GM18498 (cell line): ENCODE measurements at regions not wholly inside any gene's neighbourhood (a gene's known extent, or its start where the extent isn't known, plus 50 kb on each side); places are given as distances from the start of the nearest gene placed in this dataset.
A peak's percentile ranks its signal among the peaks of the same experiment; 100 is the strongest.
"Not testable (repeated sequence)": the region's sequence is repeated elsewhere in the genome, so short reads cannot be mapped to it uniquely, and the experiment has no call there.

Experiments
- ATAC-seq: cut with Tn5 transposase; IDR thresholded peaks from one replicate; pipeline ENCODE4 v1.9.1; 2021; ENCODE audit warnings: mild to moderate bottlenecking, moderate library complexity; ENCODE audit not compliant: unreplicated experiment

GRCh38 chr6:97450087-97450486 lies 167.1 kb upstream of the MMS22L start:
- no peak for ATAC-seq

- no peak for ATAC-seq
Observed at GRCh38 chr6:97456070-97456469, 173.1 kb upstream of the MMS22L start.

DNA sequence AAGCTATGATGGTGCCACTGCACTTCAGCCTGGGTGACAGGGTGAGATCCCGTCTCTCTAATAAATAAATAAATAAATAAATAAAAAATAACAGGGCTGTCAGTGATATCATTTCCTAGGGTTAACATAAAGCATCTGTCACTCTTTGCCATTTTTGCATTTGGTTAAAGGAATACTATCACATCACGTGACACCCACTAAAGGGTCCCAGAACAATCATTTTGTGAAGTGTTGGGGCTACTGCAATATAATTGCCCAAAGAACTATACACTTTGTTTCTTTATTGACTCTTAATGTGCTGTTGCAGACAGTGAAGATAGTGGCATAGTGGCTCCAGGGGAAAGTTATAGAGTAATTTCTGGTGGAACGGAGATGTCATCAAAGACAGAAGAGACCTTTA lies 176.5 kb upstream of the MMS22L start:
- ATAC-seq, result no peak

- ATAC-seq, result no peak
Observed at GRCh38 chr6:97459986-97460385, 177.0 kb upstream of the MMS22L start.

DNA sequence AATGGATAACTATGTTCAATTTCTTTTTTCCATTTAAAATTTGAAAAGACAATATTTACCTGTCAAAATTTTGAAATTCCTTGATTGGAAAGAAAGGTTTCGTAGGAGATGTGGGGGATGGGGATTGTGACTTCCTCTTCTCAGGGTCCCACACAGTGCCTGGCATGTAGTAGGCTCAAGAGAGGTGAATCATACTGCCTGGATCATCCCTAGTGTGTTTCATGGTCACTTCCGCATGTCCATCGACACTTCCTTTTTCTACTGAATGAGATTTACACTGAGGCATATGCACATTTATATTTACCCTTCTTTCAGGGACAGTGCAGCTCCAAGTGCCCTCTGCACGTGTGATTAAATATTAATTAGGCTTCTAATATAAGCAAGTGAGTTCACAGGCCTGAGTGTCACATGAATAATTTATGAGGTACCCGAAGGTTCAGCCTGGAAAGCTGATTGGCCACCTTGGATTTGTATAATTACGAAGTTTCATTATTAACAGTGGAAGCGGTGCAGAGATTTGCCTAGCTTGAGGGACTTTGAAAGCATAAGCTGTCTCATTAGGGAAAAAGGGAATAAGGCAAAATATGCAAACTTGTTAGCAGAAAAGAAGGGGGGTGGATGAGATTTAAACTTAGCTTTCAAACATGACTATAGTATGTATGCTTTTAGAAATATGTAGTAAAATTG lies 177.5 kb upstream of the MMS22L start:
- no peak for ATAC-seq

DNA sequence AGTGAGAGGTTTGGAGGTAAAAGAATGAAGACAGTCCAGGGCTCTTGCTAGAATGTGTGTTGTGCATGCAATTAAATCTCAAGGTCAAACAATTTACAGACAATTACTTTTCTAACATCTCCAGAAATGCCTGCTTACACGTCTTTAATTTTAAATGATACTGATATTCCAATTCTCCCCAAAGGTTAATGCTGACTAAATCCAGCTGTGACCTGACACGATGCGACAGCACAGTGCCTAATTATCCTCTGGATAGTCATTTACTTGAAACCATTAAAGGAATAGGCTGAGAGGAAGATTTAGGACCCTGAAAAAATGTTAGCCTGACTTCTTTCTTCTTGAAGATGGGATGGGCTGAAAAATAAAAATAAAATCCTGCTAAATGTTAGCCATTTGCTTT lies 178.2 kb upstream of the MMS22L start:
- ATAC-seq, result no peak

GRCh38 chr6:97462031-97462430 lies 179.0 kb upstream of the MMS22L start:
- ATAC-seq, result no peak

DNA sequence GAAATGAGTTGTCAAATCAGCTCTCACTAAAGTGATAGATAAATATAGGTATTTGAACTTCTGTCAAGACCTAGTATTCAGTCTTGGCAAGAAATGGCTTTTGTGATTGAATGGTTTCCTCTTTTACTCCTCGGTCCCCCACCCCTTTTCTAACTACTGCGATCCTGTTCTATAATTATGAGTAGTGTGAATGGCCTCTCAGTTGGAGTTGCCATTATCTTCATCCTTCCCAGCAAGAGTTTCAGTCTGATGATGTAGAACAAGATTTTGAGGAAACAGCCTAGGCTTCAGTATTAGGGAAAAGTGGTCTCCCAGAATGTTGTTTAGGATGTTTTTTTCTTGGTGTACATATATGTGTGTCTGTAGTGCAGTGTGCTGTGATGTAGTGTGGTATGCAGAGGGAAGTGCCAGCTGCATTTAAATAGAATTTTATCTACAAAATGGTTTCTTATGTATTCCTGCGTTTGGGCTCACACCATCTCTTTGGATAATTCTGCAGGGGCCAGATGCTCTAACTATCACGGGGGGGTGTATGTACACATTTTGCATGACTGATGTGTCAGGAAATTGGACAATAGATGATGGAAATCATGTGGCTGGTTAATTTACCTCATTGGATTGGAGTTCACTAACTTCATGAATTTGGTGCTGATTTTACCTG lies 180.1 kb upstream of the MMS22L start:
- ATAC-seq, result no peak

- no peak for ATAC-seq
Observed at GRCh38 chr6:97465877-97466561, 183.0 kb upstream of the MMS22L start.

DNA sequence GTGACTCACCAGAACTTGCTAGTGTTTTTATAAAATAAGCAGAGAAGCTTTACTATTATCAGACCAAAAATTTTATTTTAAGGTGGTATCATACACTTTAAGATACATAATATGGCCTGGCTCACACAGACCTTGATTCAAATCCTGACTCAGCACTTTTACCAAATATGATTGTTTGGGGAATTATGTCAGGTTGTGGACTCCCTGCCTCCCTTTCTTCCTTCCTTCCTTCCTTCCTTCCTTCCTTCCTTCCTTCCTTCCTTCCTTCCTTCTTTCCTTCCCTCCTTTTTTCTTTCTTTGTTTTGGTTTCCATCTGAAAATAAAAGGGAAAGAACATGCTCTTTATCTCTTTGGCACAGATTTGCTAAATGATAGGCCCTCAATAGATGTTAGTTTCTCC lies 186.0 kb upstream of the MMS22L start:
- ATAC-seq, result no peak

- ATAC-seq, result no peak
Observed at GRCh38 chr6:97469451-97469850, 186.4 kb upstream of the MMS22L start.

DNA sequence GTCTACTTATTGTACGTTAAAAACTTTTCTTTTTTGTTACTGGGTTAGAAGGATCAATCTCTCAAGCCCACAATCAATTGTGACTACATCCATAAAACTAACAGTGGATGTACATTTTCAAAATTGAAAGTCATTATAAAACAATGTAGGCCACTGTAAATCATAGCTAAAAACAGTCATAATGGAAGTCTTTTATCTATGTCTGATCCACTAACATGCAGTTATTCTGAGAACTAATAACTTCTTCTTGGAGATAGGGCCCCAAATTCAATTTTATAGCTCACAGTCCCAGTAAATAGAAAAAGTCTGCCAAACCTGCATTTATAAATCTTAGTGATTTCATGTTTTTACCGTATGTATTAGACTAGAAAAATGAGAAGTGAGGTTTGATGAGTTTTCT lies 187.3 kb upstream of the MMS22L start:
- ATAC-seq, result no peak

DNA sequence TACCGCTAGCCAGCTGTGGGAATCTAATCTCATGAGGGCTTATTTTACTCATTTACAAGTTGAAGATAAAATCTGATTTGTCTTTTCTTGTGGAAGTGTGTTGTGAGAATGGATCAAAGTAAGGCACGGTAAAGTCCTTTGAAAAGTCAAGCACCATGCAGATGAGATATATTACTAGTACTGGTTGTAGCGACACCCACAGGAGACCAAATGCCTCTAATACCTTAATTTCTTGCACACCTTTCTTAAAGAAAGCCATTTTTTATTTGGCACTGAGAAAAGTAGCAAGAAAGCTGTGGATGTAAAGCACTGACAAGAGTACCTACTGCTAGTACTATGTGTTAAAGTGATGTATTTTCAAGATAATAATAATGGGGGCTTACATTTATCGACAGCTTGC lies 191.0 kb upstream of the MMS22L start:
- ATAC-seq, result no peak

DNA sequence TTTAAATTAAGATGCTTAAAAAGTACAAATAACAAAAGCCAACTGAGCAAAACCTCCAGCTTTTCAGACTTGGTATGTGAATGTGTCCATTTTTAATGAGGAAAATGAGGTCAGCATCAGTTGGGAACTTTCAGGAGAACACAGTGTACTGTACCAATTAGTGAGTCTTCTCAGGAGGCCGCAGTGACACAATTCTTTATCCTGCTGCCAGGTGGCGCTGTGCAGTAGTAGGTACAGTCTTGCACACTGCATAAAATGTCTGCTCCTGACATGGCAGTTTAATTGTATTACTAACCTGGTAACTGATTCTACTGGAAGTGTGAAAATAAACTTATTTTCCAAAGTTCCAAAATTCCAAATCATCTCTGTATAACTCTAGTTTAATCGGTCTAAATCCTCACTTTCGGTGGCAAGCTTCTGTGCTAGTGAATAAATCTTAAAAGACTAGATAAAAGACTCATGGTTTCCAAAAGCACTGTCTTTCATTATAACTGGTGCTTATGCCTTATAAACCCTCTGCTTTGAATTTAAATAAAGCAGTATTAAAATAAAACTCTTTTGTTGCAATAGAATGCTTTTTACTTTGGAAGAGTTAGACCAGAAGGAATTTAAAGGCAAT lies 214.8 kb upstream of the MMS22L start:
- ATAC-seq, result peak; percentile 98

DNA sequence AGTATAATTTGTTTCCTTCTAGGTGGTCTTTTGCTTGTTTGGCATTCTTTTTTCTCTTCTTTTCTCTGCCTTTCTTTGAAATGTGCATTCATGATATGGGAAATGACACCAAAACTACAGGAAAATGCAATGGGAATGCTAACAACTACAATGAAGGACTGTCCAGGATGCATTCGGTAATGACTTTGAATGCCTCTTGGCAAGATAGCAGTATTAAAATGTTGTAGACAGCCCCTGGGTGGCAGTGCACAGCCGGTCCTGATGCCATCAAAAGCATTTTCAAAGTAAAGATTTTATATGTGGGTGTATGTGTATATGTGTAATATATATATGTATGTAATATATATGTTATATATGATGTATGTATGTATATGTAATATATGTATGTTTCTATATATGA lies 218.8 kb upstream of the MMS22L start:
- no peak for ATAC-seq

DNA sequence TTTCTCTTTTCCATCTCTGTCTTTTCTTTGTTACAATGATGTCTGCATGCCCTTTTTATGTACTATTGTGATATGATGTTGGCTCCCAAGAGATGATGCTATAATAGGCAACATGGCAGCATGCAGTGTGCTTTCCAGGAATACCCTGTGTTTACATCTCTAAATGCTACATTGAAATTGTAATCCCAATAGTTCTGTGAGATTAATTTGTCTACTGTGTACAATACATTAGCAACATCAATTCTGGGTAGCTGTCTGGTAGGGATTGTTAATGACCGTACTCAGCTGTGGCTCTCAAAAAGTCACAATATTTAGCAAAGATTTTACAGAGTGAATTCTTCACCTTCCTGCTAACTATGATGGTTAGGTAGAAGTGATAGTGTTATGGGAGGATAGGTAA lies 225.6 kb upstream of the MMS22L start:
- ATAC-seq, result no peak

DNA sequence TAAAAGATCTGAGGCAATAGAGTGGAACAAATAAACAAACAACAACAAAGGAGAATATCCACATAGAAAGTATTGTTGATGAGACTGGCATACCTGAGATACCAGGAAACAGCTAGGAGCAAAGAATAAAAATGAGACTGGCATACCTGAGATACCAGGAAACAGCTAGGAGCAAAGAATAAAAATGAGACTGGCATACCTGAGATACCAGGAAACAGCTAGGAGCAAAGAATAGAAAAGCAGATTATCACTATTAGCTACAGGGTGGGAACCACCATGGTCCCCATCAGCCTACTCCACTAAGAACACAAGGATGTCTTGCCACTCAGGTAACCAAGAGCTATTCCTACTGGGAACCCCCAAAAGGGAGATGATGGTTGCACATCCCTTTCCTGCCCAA lies 230.2 kb upstream of the MMS22L start:
- not testable (repeated sequence) for ATAC-seq

- no peak for ATAC-seq
Observed at GRCh38 chr6:97524811-97525210, 241.8 kb upstream of the MMS22L start.

DNA sequence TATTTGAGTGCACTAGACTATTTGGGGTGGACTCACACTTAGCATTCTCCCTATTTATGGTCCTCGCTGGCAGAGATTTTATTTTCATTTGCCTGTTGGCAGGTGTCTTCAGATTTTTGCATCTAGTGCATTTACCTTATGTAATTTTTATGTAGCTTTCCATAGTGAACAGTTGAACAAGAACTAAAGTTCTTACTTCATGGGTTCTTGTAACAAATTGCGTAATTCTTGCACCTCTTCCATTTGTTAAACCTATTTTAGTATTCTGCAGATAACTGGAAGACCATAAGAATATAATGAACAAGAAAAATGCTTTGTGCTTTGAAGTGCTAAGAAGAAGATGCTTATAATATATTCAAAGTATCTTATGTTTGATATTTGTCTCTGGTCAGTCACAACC lies 252.8 kb upstream of the MMS22L start:
- no peak for ATAC-seq

DNA sequence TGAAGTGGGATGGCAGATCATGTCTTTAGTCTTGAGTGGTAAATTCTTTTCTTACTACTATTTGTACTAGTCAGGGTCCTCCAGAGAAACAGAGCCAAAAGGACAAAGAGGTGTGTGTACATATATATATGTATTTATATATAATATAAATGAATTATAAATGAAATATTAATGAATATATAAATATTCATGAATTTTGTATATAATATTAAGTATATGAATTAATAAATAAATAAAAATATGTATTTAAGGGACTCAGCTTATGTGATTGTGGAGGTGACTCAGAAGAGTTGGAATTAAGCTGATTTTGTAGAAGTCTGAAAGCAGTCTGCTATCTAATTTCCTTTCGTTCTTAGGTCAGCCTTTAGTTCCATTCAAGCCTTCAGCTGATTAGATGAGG lies 265.3 kb upstream of the MMS22L start:
- no peak for ATAC-seq

GRCh38 chr6:97557355-97557754 lies 274.3 kb upstream of the MMS22L start:
- no peak for ATAC-seq

DNA sequence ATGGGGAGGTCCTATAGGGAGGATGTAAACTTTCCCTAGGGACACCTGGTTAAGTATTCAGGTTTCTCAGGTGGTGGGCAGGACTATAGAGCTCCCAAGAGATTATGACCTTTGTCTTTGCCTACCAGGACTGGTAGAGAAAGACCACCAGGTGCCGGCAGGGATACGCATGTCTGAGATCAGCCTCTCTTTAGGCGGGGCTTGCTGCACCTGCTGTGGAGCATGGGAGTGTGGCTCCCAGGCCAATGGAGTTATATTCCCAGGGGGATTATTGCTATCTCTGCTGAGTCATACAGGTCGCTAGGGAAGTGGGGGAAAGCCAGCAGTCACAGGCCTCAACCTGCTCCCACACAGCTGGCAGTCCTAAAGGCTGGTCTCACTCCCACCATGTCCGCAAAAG lies 280.5 kb upstream of the MMS22L start:
- no peak for ATAC-seq
